Epithelial cell of esophagus (primary cell): ENCODE measurements at regions not wholly inside any gene's neighbourhood (a gene's known extent, or its start where the extent isn't known, plus 50 kb on each side); places are given as distances from the start of the nearest gene placed in this dataset.

Source experiments
- DNase-seq: peaks from one replicate; pipeline ENCODE4 v3.0.0; 2010; ENCODE audit warnings: low read depth
- H3K4me3 ChIP-seq: 2 replicates; pipeline ENCODE4 v1.5.1; 2011; ENCODE audit warnings: mild to moderate bottlenecking, low read length, control low read depth
- TF ChIP-seq, protein P1 (sequence below): IDR thresholded peaks from 2 replicates; pipeline ENCODE4 v1.5.1; 2011; ENCODE audit warnings: low read depth, mild to moderate bottlenecking, low read length, control low read depth, inconsistent platforms; ENCODE audit not compliant: insufficient read depth; ENCODE audit errors: missing control alignments

DNA sequence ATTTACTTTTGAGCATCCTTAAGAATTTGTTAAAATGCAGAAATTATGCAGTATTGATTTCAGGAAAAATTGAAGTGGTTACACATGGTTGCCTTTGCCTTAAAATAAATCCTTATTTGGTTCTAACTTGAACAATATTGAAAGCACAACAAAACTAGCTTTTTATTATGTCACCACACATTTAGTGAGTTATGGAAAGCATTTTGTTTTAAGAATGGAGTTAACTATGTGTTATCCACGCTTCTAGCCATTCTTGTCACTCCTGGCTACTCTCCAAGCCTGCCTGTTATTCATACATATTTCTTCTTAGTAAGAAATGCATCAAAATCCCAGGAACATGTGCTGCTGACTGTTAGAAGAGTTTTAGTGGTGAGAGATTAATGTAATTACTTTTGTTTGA, 73.9 kb downstream of the FAT4 start:
- DNase-seq, result peak; percentile 71
- TF ChIP-seq, protein P1, sequence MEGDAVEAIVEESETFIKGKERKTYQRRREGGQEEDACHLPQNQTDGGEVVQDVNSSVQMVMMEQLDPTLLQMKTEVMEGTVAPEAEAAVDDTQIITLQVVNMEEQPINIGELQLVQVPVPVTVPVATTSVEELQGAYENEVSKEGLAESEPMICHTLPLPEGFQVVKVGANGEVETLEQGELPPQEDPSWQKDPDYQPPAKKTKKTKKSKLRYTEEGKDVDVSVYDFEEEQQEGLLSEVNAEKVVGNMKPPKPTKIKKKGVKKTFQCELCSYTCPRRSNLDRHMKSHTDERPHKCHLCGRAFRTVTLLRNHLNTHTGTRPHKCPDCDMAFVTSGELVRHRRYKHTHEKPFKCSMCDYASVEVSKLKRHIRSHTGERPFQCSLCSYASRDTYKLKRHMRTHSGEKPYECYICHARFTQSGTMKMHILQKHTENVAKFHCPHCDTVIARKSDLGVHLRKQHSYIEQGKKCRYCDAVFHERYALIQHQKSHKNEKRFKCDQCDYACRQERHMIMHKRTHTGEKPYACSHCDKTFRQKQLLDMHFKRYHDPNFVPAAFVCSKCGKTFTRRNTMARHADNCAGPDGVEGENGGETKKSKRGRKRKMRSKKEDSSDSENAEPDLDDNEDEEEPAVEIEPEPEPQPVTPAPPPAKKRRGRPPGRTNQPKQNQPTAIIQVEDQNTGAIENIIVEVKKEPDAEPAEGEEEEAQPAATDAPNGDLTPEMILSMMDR, result no peak
- no peak overlapping the region for H3K4me3 ChIP-seq

DNA sequence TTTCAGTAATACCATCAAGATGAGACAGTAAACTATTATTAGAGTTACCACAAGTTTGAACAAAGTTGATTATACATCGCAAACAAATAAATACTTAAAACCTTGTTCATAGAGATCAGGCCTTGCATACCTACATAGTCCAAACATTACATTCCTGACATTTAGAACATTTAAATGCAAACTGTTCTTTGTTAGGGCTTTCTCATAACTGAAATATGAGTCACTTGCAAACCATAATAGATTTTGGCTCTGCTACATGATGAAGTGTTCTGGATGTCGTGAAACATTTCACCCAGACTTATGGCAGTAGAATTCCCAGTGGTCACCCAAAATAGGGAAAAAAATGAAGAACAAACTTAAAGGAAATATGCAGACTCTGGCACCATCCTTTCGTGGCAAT, 75.0 kb downstream of the FAT4 start:
- DNase-seq, result peak; percentile 85
- no peak overlapping the region for H3K4me3 ChIP-seq

DNA sequence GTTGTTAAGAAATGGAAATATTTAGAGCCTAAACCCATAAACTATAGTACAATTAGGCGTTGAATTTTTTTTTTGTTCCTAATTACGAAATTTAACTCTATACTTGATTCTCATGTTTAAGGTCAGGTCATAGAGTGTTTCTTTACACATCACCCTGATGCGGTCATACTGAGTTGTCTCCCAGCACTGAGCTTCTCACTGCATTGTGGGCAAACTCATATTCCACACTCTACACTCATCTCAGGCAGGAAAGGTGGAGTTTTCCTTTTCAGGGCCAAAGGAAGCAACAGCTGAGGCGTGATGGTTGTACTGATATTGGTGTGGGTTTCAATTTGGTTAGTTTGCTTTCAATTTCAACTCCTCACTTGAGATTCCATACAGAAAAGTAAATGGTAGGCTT, 75.4 kb downstream of the FAT4 start:
- no peak overlapping the region for H3K4me3 ChIP-seq
- peak; percentile 81 for DNase-seq
- TF ChIP-seq, protein P1, result no peak

More for the DNA sequence above, 75.0 kb downstream of the FAT4 start:
- TF ChIP-seq, protein P1, result no peak

DNA sequence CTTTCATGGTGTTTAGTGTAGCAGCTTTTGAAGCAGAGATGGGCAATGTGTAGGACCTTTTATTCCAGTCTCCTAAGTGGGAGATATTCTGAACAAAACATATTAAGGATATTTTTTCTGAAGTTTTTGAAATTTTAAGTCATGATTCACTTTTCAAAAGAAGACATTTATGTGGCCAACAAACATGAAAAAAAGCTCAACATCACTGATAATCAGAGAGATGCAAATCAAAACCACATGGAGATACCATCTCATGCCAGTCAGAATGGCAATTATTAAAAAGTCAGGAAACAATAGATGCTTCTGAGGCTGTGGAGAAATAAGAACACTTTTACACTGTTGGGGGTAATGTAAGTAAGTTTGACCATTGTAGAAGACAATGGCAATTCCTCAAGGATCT, 76.0 kb downstream of the FAT4 start:
- no peak overlapping the region for H3K4me3 ChIP-seq
- no peak for DNase-seq
- TF ChIP-seq, protein P1, result no peak

DNA sequence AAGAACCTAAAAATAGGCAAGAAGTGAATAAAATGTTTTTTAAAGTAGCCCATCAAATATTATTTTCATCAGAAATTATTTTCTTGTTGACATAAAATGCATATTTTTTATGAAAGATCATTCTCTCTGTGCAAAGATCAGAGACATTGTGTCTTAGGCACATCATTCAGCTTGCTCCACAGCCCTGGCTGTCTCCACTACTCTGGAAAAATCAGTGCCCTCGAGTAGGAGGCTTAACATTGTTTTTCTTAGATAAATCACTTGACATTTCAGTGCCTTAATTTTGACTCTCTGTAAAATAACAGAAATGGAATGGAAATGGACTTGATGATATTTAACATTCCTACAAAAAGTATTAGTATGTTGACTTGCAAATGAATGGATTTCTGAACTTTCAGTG, 77.9 kb downstream of the FAT4 start:
- DNase-seq, result no peak
- TF ChIP-seq, protein P1, result no peak

DNA sequence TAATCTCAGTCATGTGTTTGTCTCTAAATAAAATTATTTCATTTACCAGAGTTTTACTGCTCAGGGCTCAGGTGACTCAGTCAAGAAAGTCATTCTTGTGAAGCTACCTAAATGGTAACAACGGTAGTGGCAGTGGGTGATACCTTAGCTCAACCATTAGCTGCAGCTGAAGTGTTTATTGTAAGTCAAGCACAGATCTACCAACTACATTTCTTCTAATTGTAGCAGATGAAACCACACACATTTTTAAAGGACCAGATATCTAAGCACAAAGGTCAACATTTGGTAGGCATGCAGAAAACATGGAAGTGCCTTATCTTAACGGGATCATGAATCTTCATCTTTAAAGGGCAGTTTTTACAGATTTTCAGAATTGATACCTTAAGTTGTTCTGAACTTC, 79.1 kb downstream of the FAT4 start:
- DNase-seq, result no peak
- TF ChIP-seq, protein P1, result no peak
- no peak overlapping the region for H3K4me3 ChIP-seq

More for the DNA sequence above, 77.9 kb downstream of the FAT4 start:
- no peak overlapping the region for H3K4me3 ChIP-seq

DNA sequence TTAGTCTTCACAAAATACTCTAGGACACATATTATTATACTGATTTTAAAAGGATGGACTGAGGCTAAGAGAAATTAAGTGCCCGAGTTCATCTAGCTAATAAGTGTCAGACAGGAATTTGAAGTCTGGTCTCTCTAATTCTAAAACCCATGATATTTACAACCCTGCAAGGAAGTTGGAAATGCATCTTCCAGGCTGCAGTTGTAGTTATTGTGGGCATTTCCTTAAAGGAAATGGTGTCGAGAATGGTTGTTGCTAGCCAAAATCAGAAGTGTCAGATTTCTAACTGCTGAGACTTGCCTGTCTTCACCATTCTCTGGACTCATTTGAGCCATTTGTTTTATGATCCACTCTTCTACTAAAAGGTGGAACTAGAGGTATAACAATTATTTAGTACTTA, 82.5 kb downstream of the FAT4 start:
- peak; percentile 24 for DNase-seq
- no peak overlapping the region for H3K4me3 ChIP-seq
- TF ChIP-seq, protein P1, result no peak
